CD8-positive, alpha-beta memory T cell (primary cell): ENCODE measurements at regions not wholly inside any gene's neighbourhood (a gene's known extent, or its start where the extent isn't known, plus 50 kb on each side); places are given as distances from the start of the nearest gene placed in this dataset.

Experiments used
- CTCF ChIA-PET: fragments of 350-600 bp; sonication (Branson Sonifier 250); formaldehyde crosslinking; loops from one replicate; lab custom pipeline; 2021; ENCODE audit warnings: antibody characterized with exemption; lab: Charles Lee
- POLR2A ChIA-PET: fragments of 350-600 bp; sonication (Branson Sonifier 250); formaldehyde crosslinking; loops from one replicate; lab custom pipeline; 2021; ENCODE audit warnings: antibody characterized with exemption; lab: Charles Lee
- DNase-seq, 5 donors: peaks; one replicate each; pipeline versions ENCODE4 v3.0.0 to v3.0.0-alpha.2; 2020 to 2022; ENCODE audit warnings: mixed read lengths in 1 of 5
- H3K27ac ChIP-seq: one replicate; pipeline ENCODE4 v1.7.0; 2013; ENCODE audit warnings: low read depth, mild to moderate bottlenecking, low read length, moderate library complexity
- H3K27me3 ChIP-seq: 2 replicates; pipeline ENCODE4 v1.7.0; 2013; ENCODE audit warnings: low read length, mild to moderate bottlenecking; ENCODE audit not compliant: insufficient read depth, poor library complexity, severe bottlenecking
- H3K36me3 ChIP-seq: 2 replicates; pipeline ENCODE4 v1.7.0; 2013; ENCODE audit warnings: mild to moderate bottlenecking, low read length, moderate library complexity; ENCODE audit not compliant: insufficient read depth
- H3K4me1 ChIP-seq: 2 replicates; pipeline ENCODE4 v1.7.0; 2013; ENCODE audit warnings: mild to moderate bottlenecking, low read length, moderate library complexity; ENCODE audit not compliant: insufficient read depth
- H3K4me3 ChIP-seq: 2 replicates; pipeline ENCODE4 v1.7.0; 2013; ENCODE audit warnings: mild to moderate bottlenecking, low read length
- H3K9me3 ChIP-seq: 2 replicates; pipeline ENCODE4 v1.7.0; 2013; ENCODE audit warnings: mild to moderate bottlenecking, low read length
- H3K27ac Mint-ChIP-seq, 8 donors: one replicate each; pipeline ENCODE4 v1.8.0; 2020 to 2021; ENCODE audit warnings: mixed read lengths in 8 of 8, mild to moderate bottlenecking in 6 of 8, inconsistent platforms in 3 of 8, moderate library complexity in 3 of 8
- H3K27me3 Mint-ChIP-seq, 2 donors: one replicate each; pipeline ENCODE4 v1.8.0; 2020 to 2021; ENCODE audit warnings: mixed read lengths in 2 of 2, mild to moderate bottlenecking in 1 of 2, moderate library complexity in 1 of 2
- H3K36me3 Mint-ChIP-seq, 3 donors: one replicate each; pipeline ENCODE4 v1.8.0; 2020 to 2021; ENCODE audit warnings: mixed read lengths in 3 of 3, inconsistent platforms in 1 of 3, mild to moderate bottlenecking in 1 of 3
- H3K4me1 Mint-ChIP-seq, 3 donors: one replicate each; pipeline ENCODE4 v1.8.0; 2020 to 2021; ENCODE audit warnings: mixed read lengths in 3 of 3, inconsistent platforms in 1 of 3, mild to moderate bottlenecking in 1 of 3
- H3K4me3 Mint-ChIP-seq, 7 donors: one replicate each; pipeline ENCODE4 v1.8.0; 2020 to 2021; ENCODE audit warnings: mixed read lengths in 7 of 7, mild to moderate bottlenecking in 6 of 7, moderate library complexity in 4 of 7, inconsistent platforms in 2 of 7
- H3K9me3 Mint-ChIP-seq, 5 donors: one replicate each; pipeline ENCODE4 v1.8.0; 2020 to 2022; ENCODE audit warnings: mixed read lengths in 5 of 5, mild to moderate bottlenecking in 3 of 5, moderate library complexity in 2 of 5, inconsistent platforms in 1 of 5

DNA sequence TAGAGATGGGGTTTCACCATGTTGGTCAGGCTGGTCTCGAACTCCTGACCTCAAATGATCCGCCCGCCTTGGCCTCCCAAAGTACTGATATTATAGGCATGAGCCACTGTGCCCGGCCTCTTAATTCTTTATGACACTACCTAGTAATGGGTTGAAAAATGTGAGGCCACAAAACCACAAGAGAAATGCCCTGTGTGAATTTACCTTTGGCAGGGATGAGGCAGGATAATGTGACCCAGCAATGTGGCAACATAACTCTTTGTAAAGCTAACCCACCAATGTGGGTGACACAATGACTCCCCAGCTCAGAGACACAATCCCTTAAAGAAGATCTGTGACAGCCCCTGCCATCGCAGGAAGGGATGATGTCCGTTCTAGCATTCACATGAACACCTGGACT is 533.1 kb downstream of the KLF5 start:
- Histone ChIP-seq H3K4me1 (peaks cover 6% of the 10 kb centered on the region), H3K4me3 (no peak overlapping the region), H3K9me3 (no peaks in the 10 kb centered on the region), H3K27me3 (no peaks in the 10 kb centered on the region), H3K36me3 (no peaks in the 10 kb centered on the region), H3K27ac (no peak overlapping the region)
- Mint-ChIP-seq H3K27me3 (peaks cover 4 to 6% of the 10 kb centered on the region in 2 donors), H3K4me3 (no peak overlapping the region), H3K27ac (no peak overlapping the region), H3K36me3 (no peaks in the 10 kb centered on the region), H3K9me3 (peaks cover 0 to 2% (median 0%) of the 10 kb centered on the region in 5 donors), H3K4me1 (peaks cover 5 to 6% (median 6%) of the 10 kb centered on the region in 3 donors)
- no peak for DNase-seq
- ChIA-PET POLR2A (interaction anchor here (0.7 kb wide), 1 partner anchor 55 kb away, joined by 3 read pairs; no protein-coding TSS in a partner anchor), CTCF (no interaction called here)

DNA sequence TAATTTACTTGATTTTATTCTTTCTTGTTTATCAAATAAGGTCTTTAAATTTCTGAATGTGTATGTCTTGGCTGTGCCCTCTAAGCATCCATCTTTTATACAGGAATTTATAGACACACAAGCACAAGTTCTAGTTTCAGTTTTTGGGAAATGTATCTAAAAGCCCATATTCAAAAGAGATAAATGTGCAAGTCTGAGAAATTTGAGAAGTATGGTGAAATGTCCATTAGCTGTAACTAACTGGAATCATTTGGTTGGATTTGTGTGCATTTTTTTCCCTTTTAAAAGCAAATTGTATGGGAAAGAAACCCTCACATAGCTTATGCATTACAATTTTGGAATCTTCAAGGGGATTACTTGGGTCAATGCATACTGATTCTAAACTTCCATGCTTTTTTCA is 532.0 kb downstream of the KLF5 start:
- Histone ChIP-seq H3K36me3 (no peaks in the 10 kb centered on the region), H3K27ac (no peak overlapping the region), H3K9me3 (no peaks in the 10 kb centered on the region), H3K4me1 (no peaks in the 10 kb centered on the region), H3K4me3 (no peak overlapping the region), H3K27me3 (no peaks in the 10 kb centered on the region)
- H3K9me3 Mint-ChIP-seq = peaks cover 0 to 6% (median 0%) of the 10 kb centered on the region in 5 donors
- ChIA-PET POLR2A (no interaction called here), CTCF (no interaction called here)
- no peak for DNase-seq
- no peak overlapping the region for H3K4me3 Mint-ChIP-seq
- H3K36me3 Mint-ChIP-seq = peaks cover 0 to 5% (median 0%) of the 10 kb centered on the region in 3 donors
- no peak overlapping the region for H3K27ac Mint-ChIP-seq
- no peaks in the 10 kb centered on the region for H3K4me1 Mint-ChIP-seq
- H3K27me3 Mint-ChIP-seq = peaks cover 6 to 8% of the 10 kb centered on the region in 2 donors

DNA sequence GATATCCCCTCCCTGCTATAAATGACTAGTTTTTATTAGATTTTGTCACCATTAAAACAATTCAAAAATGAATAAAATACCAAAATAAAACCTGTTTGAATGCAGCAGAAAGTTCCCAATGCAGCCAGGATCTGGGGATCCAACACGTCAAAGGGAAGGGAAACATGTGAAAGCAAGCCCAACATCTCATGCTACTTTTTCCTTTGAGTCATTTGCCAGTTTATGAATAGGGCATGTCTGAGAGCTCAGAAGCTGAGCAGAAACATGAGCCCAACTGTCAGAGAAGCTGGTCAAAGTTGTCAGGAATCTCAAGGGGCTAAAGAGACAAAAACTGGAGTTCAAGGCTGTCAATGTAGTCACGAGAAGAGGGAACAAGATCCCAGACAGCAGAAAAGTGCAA is 526.4 kb downstream of the KLF5 start:
- no peaks in the 10 kb centered on the region for H3K4me1 Mint-ChIP-seq
- DNase-seq = no peak
- H3K4me3 Mint-ChIP-seq = no peak overlapping the region
- H3K27ac Mint-ChIP-seq = no peak overlapping the region
- Histone ChIP-seq H3K27me3 (no peaks in the 10 kb centered on the region), H3K9me3 (no peaks in the 10 kb centered on the region), H3K36me3 (no peaks in the 10 kb centered on the region), H3K27ac (no peak overlapping the region), H3K4me1 (no peaks in the 10 kb centered on the region), H3K4me3 (no peak overlapping the region)
- ChIA-PET POLR2A (no interaction called here), CTCF (no interaction called here)
- H3K9me3 Mint-ChIP-seq = peaks cover 0 to 6% (median 3%) of the 10 kb centered on the region in 5 donors
- peaks cover 0 to 5% (median 0%) of the 10 kb centered on the region in 3 donors for H3K36me3 Mint-ChIP-seq
- peaks cover 0 to 11% of the 10 kb centered on the region in 2 donors for H3K27me3 Mint-ChIP-seq

DNA sequence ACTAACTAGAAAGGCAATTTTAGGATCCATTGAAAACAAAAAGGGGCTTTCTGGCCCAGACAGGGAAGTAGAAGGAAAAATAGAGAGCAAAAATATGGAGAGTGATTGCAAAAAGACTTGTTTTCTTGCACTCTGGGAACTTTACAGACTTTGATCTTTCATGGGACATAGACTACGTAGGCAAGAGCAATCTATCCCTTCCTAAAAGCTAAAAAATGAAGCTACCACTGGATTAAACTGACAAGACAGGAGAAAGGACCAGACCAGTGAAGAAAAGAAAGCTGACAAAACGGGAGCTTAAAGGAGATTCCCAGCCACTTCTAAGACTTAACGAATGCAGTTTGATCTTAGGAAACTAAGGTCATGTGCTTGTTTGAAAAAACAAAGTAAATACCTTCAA is 524.5 kb downstream of the KLF5 start:
- DNase-seq = no peak
- Histone ChIP-seq H3K27ac (no peak overlapping the region), H3K9me3 (no peaks in the 10 kb centered on the region), H3K36me3 (no peaks in the 10 kb centered on the region), H3K4me3 (no peak overlapping the region), H3K27me3 (no peaks in the 10 kb centered on the region), H3K4me1 (no peaks in the 10 kb centered on the region)
- no peak overlapping the region for H3K4me3 Mint-ChIP-seq
- POLR2A ChIA-PET = no interaction called here
- H3K27ac Mint-ChIP-seq = no peak overlapping the region
- no peaks in the 10 kb centered on the region for H3K4me1 Mint-ChIP-seq
- peaks cover 4 to 14% of the 10 kb centered on the region in 2 donors for H3K27me3 Mint-ChIP-seq
- peaks cover 0 to 6% (median 3%) of the 10 kb centered on the region in 5 donors for H3K9me3 Mint-ChIP-seq
- peaks cover 0 to 5% (median 0%) of the 10 kb centered on the region in 3 donors for H3K36me3 Mint-ChIP-seq
- CTCF ChIA-PET = no interaction called here

DNA sequence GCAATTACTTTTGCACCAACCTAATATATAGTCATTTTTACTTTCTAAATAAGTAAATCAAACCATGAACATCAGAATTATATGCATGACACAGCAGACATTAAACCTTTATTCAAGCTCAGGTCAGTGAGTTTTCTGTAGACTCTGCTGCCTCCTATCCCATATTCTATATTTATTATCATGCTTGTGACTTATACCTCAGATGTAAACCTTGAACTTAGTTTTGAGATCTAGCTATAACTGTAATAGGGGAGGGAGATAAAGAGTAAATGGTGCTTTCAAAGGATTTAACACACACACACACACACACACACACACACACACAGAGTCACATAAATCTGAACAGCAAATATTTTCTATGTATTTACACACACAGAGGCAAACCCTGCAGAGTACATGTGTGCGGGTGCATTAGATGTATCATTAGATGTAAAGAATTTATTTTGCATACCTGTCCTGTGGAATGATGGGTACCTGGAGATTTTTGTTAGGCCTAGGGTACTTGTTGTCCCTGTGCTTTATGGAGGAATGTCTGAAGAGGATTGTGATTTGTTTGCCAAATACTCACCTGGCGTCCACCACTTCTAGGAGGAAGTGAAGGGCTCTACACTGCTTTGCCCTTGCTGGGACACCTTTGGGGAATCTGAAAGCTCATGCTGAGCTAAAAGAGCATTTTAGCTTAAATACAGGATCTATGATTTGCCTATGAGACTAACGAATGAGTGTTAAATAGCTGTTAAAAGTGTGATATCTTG is 521.9 kb downstream of the KLF5 start:
- no peaks in the 10 kb centered on the region for H3K27me3 ChIP-seq
- POLR2A ChIA-PET = no interaction called here
- no peaks in the 10 kb centered on the region for H3K9me3 ChIP-seq
- H3K9me3 Mint-ChIP-seq = peaks cover 0 to 3% (median 0%) of the 10 kb centered on the region in 5 donors
- no peaks in the 10 kb centered on the region for H3K4me1 ChIP-seq
- no peaks in the 10 kb centered on the region for H3K4me1 Mint-ChIP-seq
- no peaks in the 10 kb centered on the region for H3K36me3 Mint-ChIP-seq
- no peak overlapping the region for H3K4me3 Mint-ChIP-seq
- DNase-seq = no peak
- CTCF ChIA-PET = no interaction called here
- H3K36me3 ChIP-seq = no peaks in the 10 kb centered on the region
- H3K27ac Mint-ChIP-seq = no peak overlapping the region
- H3K27me3 Mint-ChIP-seq = peaks cover 4 to 10% of the 10 kb centered on the region in 2 donors
- H3K27ac ChIP-seq = no peak overlapping the region
- H3K4me3 ChIP-seq = no peak overlapping the region

DNA sequence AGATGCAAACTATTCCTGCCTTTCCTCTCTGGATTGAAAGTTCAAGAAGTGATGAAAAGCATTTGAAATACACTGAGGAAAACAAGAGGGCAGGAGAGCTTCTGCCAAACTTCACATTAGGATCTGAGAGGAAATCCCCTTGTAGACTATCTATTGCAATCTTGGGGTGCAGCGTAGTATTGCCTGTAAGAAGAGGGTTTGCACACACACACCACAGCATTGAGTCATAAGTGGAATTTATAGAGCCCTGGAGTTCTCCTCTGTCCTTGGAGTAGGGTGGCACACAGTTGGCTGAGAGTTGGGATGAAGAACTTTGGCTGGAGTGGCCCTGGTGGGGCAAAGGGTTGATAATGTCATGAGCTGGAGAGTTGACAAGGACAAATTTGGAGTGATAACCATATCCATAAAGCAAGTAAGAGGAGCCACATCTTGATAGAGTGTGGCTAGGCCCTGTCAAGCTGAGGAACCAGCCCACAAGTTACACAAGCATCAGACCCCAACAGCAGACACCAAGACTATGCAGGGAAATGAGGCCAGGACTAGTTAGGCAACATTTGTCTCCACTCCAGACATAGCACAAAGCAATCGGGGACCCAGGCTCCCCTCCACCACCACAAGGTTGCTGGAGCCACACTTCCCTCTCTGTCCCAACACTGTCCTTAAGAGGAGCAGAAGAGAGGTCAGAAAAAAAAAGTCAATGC is 520.9 kb downstream of the KLF5 start:
- Histone ChIP-seq H3K9me3 (no peaks in the 10 kb centered on the region), H3K27ac (no peak overlapping the region), H3K4me3 (no peak overlapping the region), H3K27me3 (no peaks in the 10 kb centered on the region), H3K36me3 (no peaks in the 10 kb centered on the region), H3K4me1 (no peaks in the 10 kb centered on the region)
- peak overlapping the region in 1 of 8 donors; percentile 16 for H3K27ac Mint-ChIP-seq
- no peaks in the 10 kb centered on the region for H3K4me1 Mint-ChIP-seq
- POLR2A ChIA-PET = no interaction called here
- CTCF ChIA-PET = no interaction called here
- H3K9me3 Mint-ChIP-seq = no peaks in the 10 kb centered on the region
- H3K4me3 Mint-ChIP-seq = no peak overlapping the region
- no peaks in the 10 kb centered on the region for H3K36me3 Mint-ChIP-seq
- no peak for DNase-seq
- H3K27me3 Mint-ChIP-seq = peaks cover 4 to 10% of the 10 kb centered on the region in 2 donors

DNA sequence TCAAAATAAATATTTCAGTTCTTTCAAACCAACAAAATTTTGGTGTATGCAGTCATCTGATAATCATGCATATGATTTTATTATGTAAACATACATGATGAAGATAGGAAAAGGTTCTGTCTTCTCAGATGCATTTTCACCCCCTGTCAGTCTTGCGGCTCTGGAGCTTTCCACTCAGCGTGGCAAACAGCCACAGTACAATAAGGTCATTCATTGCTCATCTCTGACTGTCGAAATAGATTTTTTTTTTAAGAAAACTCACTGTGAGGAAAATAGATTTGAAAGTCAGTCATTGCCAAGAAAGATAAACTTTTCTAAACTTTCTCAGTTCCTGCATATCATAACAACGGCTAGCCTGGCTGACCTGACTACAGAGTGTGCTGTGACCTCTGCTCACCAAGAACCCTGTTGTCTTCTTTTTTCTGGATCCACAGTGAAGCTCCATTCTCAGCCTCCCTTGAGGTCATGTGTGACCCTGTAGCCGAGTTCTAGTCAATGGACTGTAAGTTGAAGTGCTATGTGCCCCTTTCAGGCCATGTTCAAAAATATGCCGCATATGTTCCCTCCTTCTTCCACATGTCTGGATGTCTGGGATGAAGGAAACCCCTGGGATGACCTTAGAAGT is 519.6 kb downstream of the KLF5 start:
- no peak overlapping the region for H3K27ac Mint-ChIP-seq
- Histone ChIP-seq H3K27me3 (no peaks in the 10 kb centered on the region), H3K9me3 (no peaks in the 10 kb centered on the region), H3K36me3 (no peaks in the 10 kb centered on the region), H3K4me3 (no peak overlapping the region), H3K4me1 (no peaks in the 10 kb centered on the region), H3K27ac (no peak overlapping the region)
- ChIA-PET CTCF (no interaction called here), POLR2A (interaction anchor here (0.6 kb wide), 1 partner anchor 38 kb away, joined by 5 read pairs; no protein-coding TSS in a partner anchor)
- DNase-seq = no peak
- no peaks in the 10 kb centered on the region for H3K4me1 Mint-ChIP-seq
- peaks cover 4 to 10% of the 10 kb centered on the region in 2 donors for H3K27me3 Mint-ChIP-seq
- no peaks in the 10 kb centered on the region for H3K9me3 Mint-ChIP-seq
- no peaks in the 10 kb centered on the region for H3K36me3 Mint-ChIP-seq
- H3K4me3 Mint-ChIP-seq = no peak overlapping the region

DNA sequence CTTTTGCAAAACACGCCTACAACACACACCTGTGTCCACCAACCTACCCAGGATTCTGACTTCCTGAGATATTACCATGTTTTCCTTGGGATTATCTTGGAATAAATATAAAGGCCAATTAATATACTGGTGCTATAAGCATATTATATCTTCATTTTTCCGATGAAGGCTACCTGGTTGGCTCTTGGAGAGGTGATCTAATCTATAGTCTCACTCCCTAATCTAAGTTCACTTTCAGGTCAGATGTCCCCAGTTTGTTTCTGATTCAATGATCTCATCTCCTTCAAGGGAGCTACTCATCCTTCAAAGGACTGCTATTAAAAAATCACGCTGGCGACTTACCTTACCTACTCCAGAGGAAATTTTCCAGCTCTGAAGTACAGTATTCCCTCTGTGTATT is 517.5 kb downstream of the KLF5 start:
- Mint-ChIP-seq H3K4me3 (no peak overlapping the region), H3K36me3 (no peaks in the 10 kb centered on the region), H3K9me3 (no peaks in the 10 kb centered on the region), H3K4me1 (no peaks in the 10 kb centered on the region), H3K27me3 (peaks cover 4 to 7% of the 10 kb centered on the region in 2 donors), H3K27ac (no peak overlapping the region)
- no peak for DNase-seq
- Histone ChIP-seq H3K27me3 (no peaks in the 10 kb centered on the region), H3K27ac (no peak overlapping the region), H3K9me3 (no peaks in the 10 kb centered on the region), H3K4me1 (no peaks in the 10 kb centered on the region), H3K36me3 (no peaks in the 10 kb centered on the region), H3K4me3 (no peak overlapping the region)
- POLR2A ChIA-PET = no interaction called here
- CTCF ChIA-PET = no interaction called here
